OCI-LY3 (cell line): ENCODE measurements at regions not wholly inside any gene's neighbourhood (a gene's known extent, or its start where the extent isn't known, plus 50 kb on each side); places are given as distances from the start of the nearest gene placed in this dataset.

Experiments
- EZH2phosphoT487 ChIP-seq: fragments of 200-600 bp; shearing (Covaris generic); IDR thresholded peaks from 2 replicates; pipeline ENCODE4 v1.6.1; 2018; ENCODE audit warnings: antibody characterized with exemption, mixed run types, low read depth
- TF ChIP-seq, protein P1 (sequence below): fragments of 200-600, 300-600 bp; sonication (generic); IDR thresholded peaks from 2 replicates; pipeline ENCODE4 v1.5.1; 2014; ENCODE audit warnings: antibody characterized with exemption, low read length, low read depth

DNA sequence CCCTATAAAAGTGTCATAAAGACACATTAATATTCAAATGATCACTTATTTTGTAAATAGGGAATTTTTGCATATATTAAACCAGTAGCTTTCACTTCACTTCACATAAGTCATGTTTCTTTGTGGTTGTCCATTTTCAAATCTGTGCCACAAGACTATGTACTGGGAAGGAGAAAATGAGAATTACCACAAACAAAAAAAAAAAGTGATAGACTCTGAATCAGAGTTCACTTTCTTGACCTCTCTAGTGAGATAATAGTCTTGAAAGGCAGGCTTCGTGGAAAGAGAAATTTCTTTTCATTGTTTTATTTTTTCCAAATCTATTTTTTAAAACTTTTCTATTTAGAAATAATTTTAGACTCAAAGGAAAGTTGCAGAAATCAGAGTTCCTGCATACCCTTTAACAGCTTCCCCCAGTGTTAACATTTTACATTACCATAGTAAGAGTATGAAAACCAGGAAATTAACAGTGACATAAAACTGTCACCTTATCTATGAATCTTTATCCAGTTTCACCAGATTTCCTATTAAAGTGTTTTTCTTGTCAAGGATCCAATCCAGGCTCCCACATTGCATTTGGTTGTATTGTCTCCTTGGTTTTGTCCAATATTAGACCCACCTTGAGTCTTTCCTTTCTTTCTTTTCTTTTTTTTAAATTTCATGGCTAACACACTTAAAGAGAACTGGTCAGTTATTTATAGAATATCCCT, 215.4 kb upstream of the PGRMC2 start:
- TF ChIP-seq, protein P1, sequence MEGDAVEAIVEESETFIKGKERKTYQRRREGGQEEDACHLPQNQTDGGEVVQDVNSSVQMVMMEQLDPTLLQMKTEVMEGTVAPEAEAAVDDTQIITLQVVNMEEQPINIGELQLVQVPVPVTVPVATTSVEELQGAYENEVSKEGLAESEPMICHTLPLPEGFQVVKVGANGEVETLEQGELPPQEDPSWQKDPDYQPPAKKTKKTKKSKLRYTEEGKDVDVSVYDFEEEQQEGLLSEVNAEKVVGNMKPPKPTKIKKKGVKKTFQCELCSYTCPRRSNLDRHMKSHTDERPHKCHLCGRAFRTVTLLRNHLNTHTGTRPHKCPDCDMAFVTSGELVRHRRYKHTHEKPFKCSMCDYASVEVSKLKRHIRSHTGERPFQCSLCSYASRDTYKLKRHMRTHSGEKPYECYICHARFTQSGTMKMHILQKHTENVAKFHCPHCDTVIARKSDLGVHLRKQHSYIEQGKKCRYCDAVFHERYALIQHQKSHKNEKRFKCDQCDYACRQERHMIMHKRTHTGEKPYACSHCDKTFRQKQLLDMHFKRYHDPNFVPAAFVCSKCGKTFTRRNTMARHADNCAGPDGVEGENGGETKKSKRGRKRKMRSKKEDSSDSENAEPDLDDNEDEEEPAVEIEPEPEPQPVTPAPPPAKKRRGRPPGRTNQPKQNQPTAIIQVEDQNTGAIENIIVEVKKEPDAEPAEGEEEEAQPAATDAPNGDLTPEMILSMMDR: no peak
- TF ChIP-seq EZH2phosphoT487: no peak
